Right lobe of liver (tissue), 4 donors: ENCODE measurements at regions not wholly inside any gene's neighbourhood (a gene's known extent, or its start where the extent isn't known, plus 50 kb on each side); places are given as distances from the start of the nearest gene placed in this dataset.

Experiments
- POLR2A ChIP-seq: fragments of 450-650 bp; IDR thresholded peaks from one replicate; pipeline ENCODE4 v1.6.1; 2017; ENCODE audit warnings: antibody characterized with exemption, mild to moderate bottlenecking
- TF ChIP-seq, protein P1 (sequence below), 4 donors: fragments of 200-600 bp in 3 of 4; fragments of 450-650 bp in 1 of 4; IDR thresholded peaks; one replicate each; pipeline versions ENCODE4 v1.5.1 to v1.8.0; 2016 to 2022; ENCODE audit warnings: antibody characterized with exemption in 4 of 4, mild to moderate bottlenecking in 2 of 4
- donor health status: DM: no; HTN: no; CAD: no.
- donor health status: DM: no; HTN: no; CAD: no.
- donor health status: DM: no; HTN: yes; CAD: no.

DNA sequence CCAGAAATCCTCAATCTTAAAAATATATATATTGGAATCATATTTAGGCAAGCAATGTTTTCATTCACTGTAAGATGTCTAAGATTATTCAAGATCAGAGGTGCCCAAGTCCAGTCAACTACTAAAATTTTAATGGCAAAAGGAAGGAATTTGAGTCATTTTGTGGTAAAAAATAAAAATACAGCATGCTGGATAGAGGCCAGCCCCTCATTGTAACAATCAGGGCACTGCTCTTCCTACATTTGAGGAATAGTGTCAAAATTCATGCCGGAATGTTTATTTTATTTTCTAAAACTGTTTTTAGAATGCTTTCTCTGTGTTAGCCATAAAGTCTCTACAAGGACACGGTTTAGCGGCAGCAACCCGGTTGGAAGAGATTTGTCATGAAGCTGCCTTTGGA, 49.9 kb upstream of the SRD5A3 start:
- TF ChIP-seq, protein P1, sequence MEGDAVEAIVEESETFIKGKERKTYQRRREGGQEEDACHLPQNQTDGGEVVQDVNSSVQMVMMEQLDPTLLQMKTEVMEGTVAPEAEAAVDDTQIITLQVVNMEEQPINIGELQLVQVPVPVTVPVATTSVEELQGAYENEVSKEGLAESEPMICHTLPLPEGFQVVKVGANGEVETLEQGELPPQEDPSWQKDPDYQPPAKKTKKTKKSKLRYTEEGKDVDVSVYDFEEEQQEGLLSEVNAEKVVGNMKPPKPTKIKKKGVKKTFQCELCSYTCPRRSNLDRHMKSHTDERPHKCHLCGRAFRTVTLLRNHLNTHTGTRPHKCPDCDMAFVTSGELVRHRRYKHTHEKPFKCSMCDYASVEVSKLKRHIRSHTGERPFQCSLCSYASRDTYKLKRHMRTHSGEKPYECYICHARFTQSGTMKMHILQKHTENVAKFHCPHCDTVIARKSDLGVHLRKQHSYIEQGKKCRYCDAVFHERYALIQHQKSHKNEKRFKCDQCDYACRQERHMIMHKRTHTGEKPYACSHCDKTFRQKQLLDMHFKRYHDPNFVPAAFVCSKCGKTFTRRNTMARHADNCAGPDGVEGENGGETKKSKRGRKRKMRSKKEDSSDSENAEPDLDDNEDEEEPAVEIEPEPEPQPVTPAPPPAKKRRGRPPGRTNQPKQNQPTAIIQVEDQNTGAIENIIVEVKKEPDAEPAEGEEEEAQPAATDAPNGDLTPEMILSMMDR (IDR thresholded peaks at IDR 0.05) = no peak
- TF ChIP-seq POLR2A = no peak
